GM12878 (cell line): ENCODE measurements at regions not wholly inside any gene's neighbourhood (a gene's known extent, or its start where the extent isn't known, plus 50 kb on each side); places are given as distances from the start of the nearest gene placed in this dataset.

Experiments
- ATAC-seq: fragments of 200-7000 bp; cut with Tn5 transposase; 3 replicates; pipeline ENCODE4 v1.9.1; 2020; ENCODE audit warnings: mild to moderate bottlenecking, moderate library complexity
- BruUV-seq: library from RNA; stranded (reverse); fragments of 400-500 nt; replicated peaks from 2 replicates; lab custom pipeline; 2021; lab: Mats Ljungman, UMichigan
- CTCF ChIA-PET: fragments of 300-600 bp; sonication (Branson Sonifier 250); formaldehyde crosslinking; extraction: SDS; loops from one replicate; lab custom pipeline; 2021; ENCODE audit warnings: inconsistent platforms; lab: Yijun Ruan, JAX
- POLR2A ChIA-PET: fragments of 350-600 bp; formaldehyde crosslinking; extraction: SDS; loops from one replicate; lab custom pipeline; 2021; ENCODE audit warnings: inconsistent platforms; lab: Charles Lee
- RAD21 ChIA-PET: fragments of 300-600 bp; sonication (Branson Sonifier 250); formaldehyde crosslinking; loops from one replicate; lab custom pipeline; 2023; ENCODE audit warnings: antibody characterized with exemption; ENCODE audit not compliant: unreplicated experiment; lab: Charles Lee
- SMC1A ChIA-PET: fragments of 300-600 bp; sonication (Branson Sonifier 250); formaldehyde crosslinking; loops from one replicate; lab custom pipeline; 2023; ENCODE audit not compliant: unreplicated experiment, uncharacterized antibody; lab: Charles Lee
- DNase-seq: peaks from one replicate; pipeline ENCODE4 v3.0.0-alpha.2; 2011; ENCODE audit warnings: low read depth, low spot score
- FAIRE-seq: peaks from 3 replicates; lab custom pipeline; 2011; peaks lifted over from hg19 to GRCh38; lab: Jason Lieb, UNC
- H2AFZ ChIP-seq: 2 replicates; pipeline ENCODE4 v1.6.0; 2011; ENCODE audit warnings: low read depth, low read length, control low read depth; ENCODE audit not compliant: control insufficient read depth
- H3K27ac ChIP-seq: 2 replicates; pipeline ENCODE4 v1.5.1; 2011; ENCODE audit warnings: control low read depth; ENCODE audit not compliant: control insufficient read depth, insufficient read depth
- H3K27me3 ChIP-seq, 2 experiments: replicated peaks in 1 of 2; 2 replicates each; pipeline versions ENCODE4 v1.6.0 to v1.6.1; 2011; ENCODE audit warnings: low read length in 1 of 2; ENCODE audit not compliant: control insufficient read depth in 2 of 2, insufficient read depth in 2 of 2
- H3K36me3 ChIP-seq, 2 experiments: 2 replicates each; pipeline ENCODE4 v1.5.1; 2011; ENCODE audit warnings: low read length in 1 of 2; ENCODE audit not compliant: control insufficient read depth in 2 of 2, insufficient read depth in 2 of 2
- H3K4me1 ChIP-seq: 2 replicates; pipeline ENCODE4 v1.6.1; 2011; ENCODE audit warnings: mild to moderate bottlenecking, low read length, moderate library complexity, mixed read lengths; ENCODE audit not compliant: control insufficient read depth, insufficient read depth
- H3K4me2 ChIP-seq: 2 replicates; pipeline ENCODE4 v1.6.0; 2011; ENCODE audit warnings: control low read depth; ENCODE audit not compliant: control insufficient read depth, insufficient read depth
- H3K4me3 ChIP-seq: fragments of 200-600 bp; sonication (generic); 2 replicates; pipeline ENCODE4 v1.5.1; 2016
- H3K79me2 ChIP-seq: 2 replicates; pipeline ENCODE4 v1.6.0; 2011; ENCODE audit warnings: low read length; ENCODE audit not compliant: control insufficient read depth, insufficient read depth
- H3K9ac ChIP-seq: 2 replicates; pipeline ENCODE4 v1.8.0; 2011; ENCODE audit warnings: low read length, control low read depth, mixed read lengths; ENCODE audit not compliant: control insufficient read depth, insufficient read depth
- H3K9me3 ChIP-seq: replicated peaks from 3 replicates; pipeline ENCODE4 v1.5.1; 2011; ENCODE audit warnings: mild to moderate bottlenecking, low read length; ENCODE audit not compliant: control insufficient read depth, insufficient read depth
- H4K20me1 ChIP-seq: 2 replicates; pipeline ENCODE4 v1.6.0; 2011; ENCODE audit not compliant: control insufficient read depth, insufficient read depth
- CBX5 ChIP-seq: sonication (generic); IDR thresholded peaks from 2 replicates; pipeline ENCODE4 v1.6.1; 2016; ENCODE audit warnings: low read depth, moderate library complexity, mild to moderate bottlenecking, inconsistent platforms
- CHD2 ChIP-seq: IDR thresholded peaks from 2 replicates; pipeline ENCODE4 v1.6.1; 2011; ENCODE audit warnings: low read depth, low read length, improper control_type of control experiment, borderline replicate concordance
- CHD4 ChIP-seq: fragments of 200-600 bp; sonication (generic); IDR thresholded peaks from 2 replicates; pipeline ENCODE4 v1.6.1; 2016; ENCODE audit warnings: mild to moderate bottlenecking
- FOS ChIP-seq: IDR thresholded peaks from 3 replicates; pipeline ENCODE4 v1.6.1; 2011; ENCODE audit warnings: borderline replicate concordance; ENCODE audit not compliant: insufficient read length; ENCODE audit errors: extremely low read depth
- FOXM1 ChIP-seq: IDR thresholded peaks from 2 replicates; pipeline ENCODE4 v1.6.1; 2012; ENCODE audit warnings: low read depth, mild to moderate bottlenecking, inconsistent platforms, low read length, moderate library complexity
- IKZF1 ChIP-seq: fragments of 450-650 bp; conservative IDR thresholded peaks from 2 replicates; pipeline ENCODE4 v1.6.1; 2017; ENCODE audit warnings: antibody characterized with exemption, mild to moderate bottlenecking
- JUND ChIP-seq: IDR thresholded peaks from 2 replicates; pipeline ENCODE4 v1.6.1; 2012; ENCODE audit warnings: low read depth, mild to moderate bottlenecking, low read length, improper control_type of control experiment, moderate library complexity
- KAT2A ChIP-seq: conservative IDR thresholded peaks from 2 replicates; pipeline ENCODE4 v1.6.1; 2011; ENCODE audit warnings: low read depth, low read length; ENCODE audit not compliant: control insufficient read depth
- ZSCAN29 ChIP-seq: fragments of 450-650 bp; IDR thresholded peaks from 2 replicates; pipeline ENCODE4 v1.6.1; 2017; ENCODE audit warnings: mild to moderate bottlenecking, moderate library complexity
- ZZZ3 ChIP-seq: IDR thresholded peaks from 2 replicates; pipeline ENCODE4 v1.6.1; 2011; ENCODE audit warnings: low read depth; ENCODE audit not compliant: control insufficient read depth, insufficient read length
- WGBS: methylation state at CpG from one replicate; pipeline ENCODE4 v1.1.6; 2016; ENCODE audit warnings: low lambda C conversion rate; ENCODE audit not compliant: insufficient replicate concordance, insufficient coverage; ENCODE audit errors: missing lambda C conversion rate; 5-methylcytosine and 5-hydroxymethylcytosine counted together
- in situ Hi-C: fragments of 300-500 bp; cut with MboI; formaldehyde crosslinking; loops from 9 replicates; pipeline ENCODE4 v1.14.3; 2018; ENCODE audit warnings: mixed read lengths
- intact Hi-C: fragments of 100-400 bp; cut with micrococcal nuclease; formaldehyde crosslinking; loops from one replicate; pipeline ENCODE4 v1.14.2; 2022; ENCODE audit not compliant: unreplicated experiment
- TF ChIP-seq, protein P1 (sequence below), 3 experiments: IDR thresholded peaks in 2 of 3; conservative IDR thresholded peaks in 1 of 3; 2 replicates each; pipeline ENCODE4 v1.5.1; 2011; ENCODE audit warnings: low read depth in 3 of 3, low read length in 3 of 3, mild to moderate bottlenecking in 3 of 3, control low read depth in 2 of 3, moderate library complexity in 2 of 3, inconsistent platforms in 1 of 3, mixed read lengths in 1 of 3; ENCODE audit not compliant: control insufficient read depth in 2 of 3, insufficient read depth in 1 of 3; ENCODE audit errors: extremely low read depth in 1 of 3
- TF ChIP-seq, protein P2 (sequence below): IDR thresholded peaks from 2 replicates; pipeline ENCODE4 v1.6.1; 2011; ENCODE audit warnings: low read depth, low read length, improper control_type of control experiment, borderline replicate concordance
- TF ChIP-seq, protein P3 (sequence below): fragments of 450-650 bp; IDR thresholded peaks from 2 replicates; pipeline ENCODE4 v1.6.1; 2014; ENCODE audit warnings: mild to moderate bottlenecking
- TF ChIP-seq, protein P4 (sequence below): fragments of 450-650 bp; IDR thresholded peaks from 2 replicates; pipeline ENCODE4 v1.6.1; 2018; ENCODE audit warnings: borderline replicate concordance, mild to moderate bottlenecking; ENCODE audit not compliant: partially characterized antibody

DNA sequence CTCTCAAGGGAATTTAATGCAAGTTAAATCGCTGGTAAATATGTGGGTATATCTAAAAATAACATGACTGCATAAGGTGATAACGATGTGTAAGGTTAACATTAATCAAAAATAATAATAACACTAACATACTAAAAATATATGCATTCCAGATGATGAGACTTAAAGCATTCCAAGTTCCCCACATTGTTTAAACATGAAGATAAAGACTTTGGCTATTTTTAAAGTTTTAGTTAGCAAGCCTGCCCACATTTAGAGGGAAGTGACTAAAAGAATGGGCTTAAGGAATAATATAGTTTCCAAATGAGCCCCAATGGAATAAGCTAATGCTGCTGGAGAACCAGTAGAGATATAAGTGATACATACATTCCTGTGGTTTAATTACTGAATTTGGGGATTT is 941.3 kb downstream of the TBC1D32 start:
- SMC1A ChIA-PET, result no interaction called here
- H3K4me3 ChIP-seq, result no peak overlapping the region
- CTCF ChIA-PET, result no interaction called here

More for the DNA sequence above, 941.3 kb downstream of the TBC1D32 start:
- no peaks in the 10 kb centered on the region for H4K20me1 ChIP-seq
- BruUV-seq, result no TSS peak
- no peak overlapping the region for H2AFZ ChIP-seq
- no peak for DNase-seq
- no peak overlapping the region for H3K9ac ChIP-seq
- H3K9me3 ChIP-seq, result no peaks in the 10 kb centered on the region
- no peaks in the 10 kb centered on the region for H3K27me3 ChIP-seq
- in situ Hi-C loops, result no loop called here
- no peak for FAIRE-seq
- H3K36me3 ChIP-seq, result no peaks in the 10 kb centered on the region
- H3K4me2 ChIP-seq, result no peak overlapping the region
- H3K27ac ChIP-seq, result no peak overlapping the region
- TF ChIP-seq, protein P1, sequence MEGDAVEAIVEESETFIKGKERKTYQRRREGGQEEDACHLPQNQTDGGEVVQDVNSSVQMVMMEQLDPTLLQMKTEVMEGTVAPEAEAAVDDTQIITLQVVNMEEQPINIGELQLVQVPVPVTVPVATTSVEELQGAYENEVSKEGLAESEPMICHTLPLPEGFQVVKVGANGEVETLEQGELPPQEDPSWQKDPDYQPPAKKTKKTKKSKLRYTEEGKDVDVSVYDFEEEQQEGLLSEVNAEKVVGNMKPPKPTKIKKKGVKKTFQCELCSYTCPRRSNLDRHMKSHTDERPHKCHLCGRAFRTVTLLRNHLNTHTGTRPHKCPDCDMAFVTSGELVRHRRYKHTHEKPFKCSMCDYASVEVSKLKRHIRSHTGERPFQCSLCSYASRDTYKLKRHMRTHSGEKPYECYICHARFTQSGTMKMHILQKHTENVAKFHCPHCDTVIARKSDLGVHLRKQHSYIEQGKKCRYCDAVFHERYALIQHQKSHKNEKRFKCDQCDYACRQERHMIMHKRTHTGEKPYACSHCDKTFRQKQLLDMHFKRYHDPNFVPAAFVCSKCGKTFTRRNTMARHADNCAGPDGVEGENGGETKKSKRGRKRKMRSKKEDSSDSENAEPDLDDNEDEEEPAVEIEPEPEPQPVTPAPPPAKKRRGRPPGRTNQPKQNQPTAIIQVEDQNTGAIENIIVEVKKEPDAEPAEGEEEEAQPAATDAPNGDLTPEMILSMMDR (IDR thresholded peaks at IDR 0.05 in 2 of 3, conservative IDR thresholded peaks at IDR 0.05 in 1 of 3; ENCODE audit: control insufficient read depth in 2 of 3, extremely low read depth in 1 of 3, insufficient read depth in 1 of 3, low read depth in 3 of 3, low read length in 3 of 3), result no peak
- TF ChIP-seq CBX5, result no peak
- TF ChIP-seq IKZF1, result no peak
- no peak for TF ChIP-seq KAT2A
- TF ChIP-seq, protein P2, sequence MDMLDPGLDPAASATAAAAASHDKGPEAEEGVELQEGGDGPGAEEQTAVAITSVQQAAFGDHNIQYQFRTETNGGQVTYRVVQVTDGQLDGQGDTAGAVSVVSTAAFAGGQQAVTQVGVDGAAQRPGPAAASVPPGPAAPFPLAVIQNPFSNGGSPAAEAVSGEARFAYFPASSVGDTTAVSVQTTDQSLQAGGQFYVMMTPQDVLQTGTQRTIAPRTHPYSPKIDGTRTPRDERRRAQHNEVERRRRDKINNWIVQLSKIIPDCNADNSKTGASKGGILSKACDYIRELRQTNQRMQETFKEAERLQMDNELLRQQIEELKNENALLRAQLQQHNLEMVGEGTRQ, result no peak
- no peak for TF ChIP-seq FOS
- TF ChIP-seq FOXM1, result no peak
- no peak for TF ChIP-seq ZZZ3
- TF ChIP-seq ZSCAN29, result no peak
- no peak for TF ChIP-seq JUND
- no peak for TF ChIP-seq CHD2
- TF ChIP-seq, protein P3, sequence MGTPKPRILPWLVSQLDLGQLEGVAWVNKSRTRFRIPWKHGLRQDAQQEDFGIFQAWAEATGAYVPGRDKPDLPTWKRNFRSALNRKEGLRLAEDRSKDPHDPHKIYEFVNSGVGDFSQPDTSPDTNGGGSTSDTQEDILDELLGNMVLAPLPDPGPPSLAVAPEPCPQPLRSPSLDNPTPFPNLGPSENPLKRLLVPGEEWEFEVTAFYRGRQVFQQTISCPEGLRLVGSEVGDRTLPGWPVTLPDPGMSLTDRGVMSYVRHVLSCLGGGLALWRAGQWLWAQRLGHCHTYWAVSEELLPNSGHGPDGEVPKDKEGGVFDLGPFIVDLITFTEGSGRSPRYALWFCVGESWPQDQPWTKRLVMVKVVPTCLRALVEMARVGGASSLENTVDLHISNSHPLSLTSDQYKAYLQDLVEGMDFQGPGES, result no peak
- TF ChIP-seq, protein P4, sequence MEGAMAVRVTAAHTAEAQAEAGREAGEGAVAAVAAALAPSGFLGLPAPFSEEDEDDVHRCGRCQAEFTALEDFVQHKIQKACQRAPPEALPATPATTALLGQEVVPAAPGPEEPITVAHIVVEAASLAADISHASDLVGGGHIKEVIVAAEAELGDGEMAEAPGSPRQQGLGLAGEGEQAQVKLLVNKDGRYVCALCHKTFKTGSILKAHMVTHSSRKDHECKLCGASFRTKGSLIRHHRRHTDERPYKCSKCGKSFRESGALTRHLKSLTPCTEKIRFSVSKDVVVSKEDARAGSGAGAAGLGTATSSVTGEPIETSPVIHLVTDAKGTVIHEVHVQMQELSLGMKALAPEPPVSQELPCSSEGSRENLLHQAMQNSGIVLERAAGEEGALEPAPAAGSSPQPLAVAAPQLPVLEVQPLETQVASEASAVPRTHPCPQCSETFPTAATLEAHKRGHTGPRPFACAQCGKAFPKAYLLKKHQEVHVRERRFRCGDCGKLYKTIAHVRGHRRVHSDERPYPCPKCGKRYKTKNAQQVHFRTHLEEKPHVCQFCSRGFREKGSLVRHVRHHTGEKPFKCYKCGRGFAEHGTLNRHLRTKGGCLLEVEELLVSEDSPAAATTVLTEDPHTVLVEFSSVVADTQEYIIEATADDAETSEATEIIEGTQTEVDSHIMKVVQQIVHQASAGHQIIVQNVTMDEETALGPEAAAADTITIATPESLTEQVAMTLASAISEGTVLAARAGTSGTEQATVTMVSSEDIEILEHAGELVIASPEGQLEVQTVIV, result no peak
- no peak for TF ChIP-seq CHD4
- intact Hi-C loops, result no loop called here
- no peaks in the 10 kb centered on the region for H3K79me2 ChIP-seq
- RAD21 ChIA-PET, result interaction anchor here (0.7 kb wide), 1 partner anchor 21 kb away, joined by 4 read pairs; no protein-coding TSS in a partner anchor
- no peak for ATAC-seq
- POLR2A ChIA-PET, result interaction anchor here (0.7 kb wide), 1 partner anchor 120 kb away, joined by 3 read pairs; no protein-coding TSS in a partner anchor
- H3K4me1 ChIP-seq, result no peaks in the 10 kb centered on the region
- 0% methylated on average over 2 of the region's 2 CpGs for WGBS
